HG03064 (cell line): ENCODE measurements at regions not wholly inside any gene's neighbourhood (a gene's known extent, or its start where the extent isn't known, plus 50 kb on each side); places are given as distances from the start of the nearest gene placed in this dataset.
"Not testable (repeated sequence)": the region's sequence is repeated elsewhere in the genome, so short reads cannot be mapped to it uniquely, and the experiment has no call there.

Experiments used
- ATAC-seq: cut with Tn5 transposase; IDR thresholded peaks from one replicate; pipeline ENCODE4 v1.9.1; 2021; ENCODE audit warnings: low read depth; ENCODE audit not compliant: unreplicated experiment

GRCh38 chr3:194938845-194939531 lies 253.3 kb downstream of the FAM43A start:
- ATAC-seq, result no peak

GRCh38 chr3:194939532-194939909 lies 253.8 kb downstream of the FAM43A start:
- no peak for ATAC-seq

- no peak for ATAC-seq
These were observed 254.5 kb downstream of the FAM43A start for GRCh38 chr3:194939949-194940770.

GRCh38 chr3:194941360-194941955 lies 255.8 kb downstream of the FAM43A start:
- ATAC-seq, result no peak

GRCh38 chr3:194941956-194942511 lies 256.4 kb downstream of the FAM43A start:
- ATAC-seq, result no peak

- ATAC-seq, result no peak
These were observed 258.8 kb downstream of the FAM43A start for GRCh38 chr3:194944526-194944925.

- ATAC-seq, result no peak
These were observed 259.8 kb downstream of the FAM43A start for GRCh38 chr3:194945508-194945907.

GRCh38 chr3:194946091-194946490 lies 260.4 kb downstream of the FAM43A start:
- no peak for ATAC-seq

- no peak for ATAC-seq
These were observed 263.9 kb downstream of the FAM43A start for GRCh38 chr3:194949592-194949991.

- ATAC-seq, result no peak
These were observed 265.4 kb downstream of the FAM43A start for GRCh38 chr3:194950906-194951628.

- not testable (repeated sequence) for ATAC-seq
These were observed 265.9 kb downstream of the FAM43A start for GRCh38 chr3:194951629-194951920.

GRCh38 chr3:194951931-194952582 lies 266.4 kb downstream of the FAM43A start:
- ATAC-seq, result no peak

- no peak for ATAC-seq
These were observed 267.2 kb downstream of the FAM43A start for GRCh38 chr3:194952841-194953241.

- no peak for ATAC-seq
These were observed 267.6 kb downstream of the FAM43A start for GRCh38 chr3:194953291-194953690.

- ATAC-seq, result no peak
These were observed 269.9 kb downstream of the FAM43A start for GRCh38 chr3:194955546-194955945.

GRCh38 chr3:194955979-194956696 lies 270.5 kb downstream of the FAM43A start:
- ATAC-seq, result no peak

GRCh38 chr3:194956697-194957396 lies 271.2 kb downstream of the FAM43A start:
- ATAC-seq, result no peak

GRCh38 chr3:194957743-194958240 lies 272.1 kb downstream of the FAM43A start:
- ATAC-seq, result no peak

- ATAC-seq, result no peak
These were observed 273.5 kb downstream of the FAM43A start for GRCh38 chr3:194959217-194959616.
